ENCODE measurements at regions not wholly inside any gene's neighbourhood (a gene's known extent, or its start where the extent isn't known, plus 50 kb on each side); places are given as distances from the start of the nearest gene placed in this dataset.

DNA sequence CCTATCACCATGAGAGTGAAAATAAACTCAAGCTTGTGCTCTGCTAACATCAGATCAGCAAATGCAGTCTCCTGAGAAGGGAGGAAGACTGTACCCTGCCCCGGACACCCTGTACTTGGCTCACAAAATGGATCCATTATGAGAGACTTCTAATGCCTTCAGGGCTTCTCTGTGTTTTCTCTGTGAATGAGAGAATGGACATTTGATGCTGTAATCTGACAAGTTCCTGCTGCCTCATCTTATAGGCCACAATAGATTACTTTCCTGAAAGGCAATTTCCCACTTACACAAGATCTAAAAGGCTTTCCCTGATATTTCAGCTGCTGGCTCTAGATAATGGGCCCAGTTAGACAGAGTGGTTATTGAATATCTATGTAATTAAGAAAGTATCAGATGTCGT, 117.2 kb downstream of the OTOR start:
- TF ChIP-seq, protein P1, sequence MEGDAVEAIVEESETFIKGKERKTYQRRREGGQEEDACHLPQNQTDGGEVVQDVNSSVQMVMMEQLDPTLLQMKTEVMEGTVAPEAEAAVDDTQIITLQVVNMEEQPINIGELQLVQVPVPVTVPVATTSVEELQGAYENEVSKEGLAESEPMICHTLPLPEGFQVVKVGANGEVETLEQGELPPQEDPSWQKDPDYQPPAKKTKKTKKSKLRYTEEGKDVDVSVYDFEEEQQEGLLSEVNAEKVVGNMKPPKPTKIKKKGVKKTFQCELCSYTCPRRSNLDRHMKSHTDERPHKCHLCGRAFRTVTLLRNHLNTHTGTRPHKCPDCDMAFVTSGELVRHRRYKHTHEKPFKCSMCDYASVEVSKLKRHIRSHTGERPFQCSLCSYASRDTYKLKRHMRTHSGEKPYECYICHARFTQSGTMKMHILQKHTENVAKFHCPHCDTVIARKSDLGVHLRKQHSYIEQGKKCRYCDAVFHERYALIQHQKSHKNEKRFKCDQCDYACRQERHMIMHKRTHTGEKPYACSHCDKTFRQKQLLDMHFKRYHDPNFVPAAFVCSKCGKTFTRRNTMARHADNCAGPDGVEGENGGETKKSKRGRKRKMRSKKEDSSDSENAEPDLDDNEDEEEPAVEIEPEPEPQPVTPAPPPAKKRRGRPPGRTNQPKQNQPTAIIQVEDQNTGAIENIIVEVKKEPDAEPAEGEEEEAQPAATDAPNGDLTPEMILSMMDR (optimal IDR thresholded peaks at IDR 0.05 in 1 of 3, IDR thresholded peaks at IDR 0.05 in 1 of 3, conservative IDR thresholded peaks at IDR 0.05 in 1 of 3; ENCODE audit: extremely low read depth in 1 of 3, insufficient read depth in 2 of 3, low read length in 3 of 3), result no peak
- no peak for TF ChIP-seq EZH2 (IDR thresholded peaks at IDR 0.05; ENCODE audit: low read length)

Measured in keratinocyte (primary cell).